ENCODE measurements at regions not wholly inside any gene's neighbourhood (a gene's known extent, or its start where the extent isn't known, plus 50 kb on each side); places are given as distances from the start of the nearest gene placed in this dataset.

GRCh38 chr18:54710900-54711281 lies 117.4 kb upstream of the RAB27B start:
- no peak overlapping the region for H3K4me3 ChIP-seq
- H3K36me3 ChIP-seq: no peaks in the 10 kb centered on the region
- H3K27me3 ChIP-seq: no peaks in the 10 kb centered on the region
- H3K9me3 ChIP-seq: no peaks in the 10 kb centered on the region
- no peak for DNase-seq

GRCh38 chr18:54712306-54712705 lies 116.0 kb upstream of the RAB27B start:
- H3K9me3 ChIP-seq: no peaks in the 10 kb centered on the region
- no peaks in the 10 kb centered on the region for H3K36me3 ChIP-seq
- peak; percentile 36 for DNase-seq
- no peaks in the 10 kb centered on the region for H3K27me3 ChIP-seq
- H3K4me3 ChIP-seq: no peak overlapping the region

GRCh38 chr18:54712758-54713157 lies 115.5 kb upstream of the RAB27B start:
- Histone ChIP-seq H3K27me3 (no peaks in the 10 kb centered on the region), H3K9me3 (no peaks in the 10 kb centered on the region), H3K4me3 (no peak overlapping the region), H3K36me3 (no peaks in the 10 kb centered on the region)
- no peak for DNase-seq

- DNase-seq: no peak
- no peak overlapping the region for H3K4me3 ChIP-seq
- no peaks in the 10 kb centered on the region for H3K9me3 ChIP-seq
- H3K36me3 ChIP-seq: no peaks in the 10 kb centered on the region
- no peaks in the 10 kb centered on the region for H3K27me3 ChIP-seq
These were observed 114.9 kb upstream of the RAB27B start for GRCh38 chr18:54713386-54713785.

- no peak overlapping the region for H3K4me3 ChIP-seq
- H3K27me3 ChIP-seq: no peaks in the 10 kb centered on the region
- H3K36me3 ChIP-seq: no peaks in the 10 kb centered on the region
- DNase-seq: no peak
- no peaks in the 10 kb centered on the region for H3K9me3 ChIP-seq
These were observed 113.4 kb upstream of the RAB27B start for GRCh38 chr18:54714851-54715250.

- H3K36me3 ChIP-seq: no peaks in the 10 kb centered on the region
- H3K9me3 ChIP-seq: no peaks in the 10 kb centered on the region
- no peak overlapping the region for H3K4me3 ChIP-seq
- DNase-seq: no peak
- no peaks in the 10 kb centered on the region for H3K27me3 ChIP-seq
These were observed 111.7 kb upstream of the RAB27B start for GRCh38 chr18:54716586-54716985.

GRCh38 chr18:54717673-54718407 lies 110.4 kb upstream of the RAB27B start:
- Histone ChIP-seq H3K4me3 (no peak overlapping the region), H3K36me3 (no peaks in the 10 kb centered on the region), H3K27me3 (no peaks in the 10 kb centered on the region), H3K9me3 (no peaks in the 10 kb centered on the region)
- no peak for DNase-seq

GRCh38 chr18:54718408-54718773 lies 109.9 kb upstream of the RAB27B start:
- Histone ChIP-seq H3K36me3 (no peaks in the 10 kb centered on the region), H3K4me3 (no peak overlapping the region), H3K27me3 (no peaks in the 10 kb centered on the region), H3K9me3 (no peaks in the 10 kb centered on the region)
- no peak for DNase-seq

- Histone ChIP-seq H3K36me3 (no peaks in the 10 kb centered on the region), H3K9me3 (no peaks in the 10 kb centered on the region), H3K4me3 (no peak overlapping the region), H3K27me3 (no peaks in the 10 kb centered on the region)
- no peak for DNase-seq
These were observed 107.7 kb upstream of the RAB27B start for GRCh38 chr18:54720620-54721019.

- Histone ChIP-seq H3K27me3 (no peaks in the 10 kb centered on the region), H3K36me3 (no peaks in the 10 kb centered on the region), H3K4me3 (no peak overlapping the region), H3K9me3 (no peaks in the 10 kb centered on the region)
- no peak for DNase-seq
These were observed 102.1 kb upstream of the RAB27B start for GRCh38 chr18:54726143-54726542.

GRCh38 chr18:54734059-54734458 lies 94.2 kb upstream of the RAB27B start:
- Histone ChIP-seq H3K27me3 (no peaks in the 10 kb centered on the region), H3K36me3 (no peaks in the 10 kb centered on the region), H3K4me3 (no peak overlapping the region), H3K9me3 (peaks cover 3% of the 10 kb centered on the region; the same call in 1 of the 2 replicates)
- DNase-seq: peak; percentile 60

- no peak for DNase-seq
- no peak overlapping the region for H3K4me3 ChIP-seq
- no peaks in the 10 kb centered on the region for H3K36me3 ChIP-seq
- peaks cover 3% of the 10 kb centered on the region; the same call in 1 of the 2 replicates for H3K9me3 ChIP-seq
- H3K27me3 ChIP-seq: no peaks in the 10 kb centered on the region
These were observed 91.3 kb upstream of the RAB27B start for GRCh38 chr18:54736981-54737380.

- no peak for DNase-seq
- no peaks in the 10 kb centered on the region for H3K36me3 ChIP-seq
- H3K4me3 ChIP-seq: no peak overlapping the region
- peaks cover 3% of the 10 kb centered on the region; the same call in 1 of the 2 replicates for H3K9me3 ChIP-seq
- no peaks in the 10 kb centered on the region for H3K27me3 ChIP-seq
These were observed 90.3 kb upstream of the RAB27B start for GRCh38 chr18:54737986-54738385.

- Histone ChIP-seq H3K36me3 (no peaks in the 10 kb centered on the region), H3K9me3 (peaks cover 3% of the 10 kb centered on the region; the same call in 1 of the 2 replicates), H3K27me3 (no peaks in the 10 kb centered on the region), H3K4me3 (no peak overlapping the region)
- no peak for DNase-seq
These were observed 88.8 kb upstream of the RAB27B start for GRCh38 chr18:54739476-54739875.

- no peak for DNase-seq
- Histone ChIP-seq H3K9me3 (peaks cover 3% of the 10 kb centered on the region; the same call in 1 of the 2 replicates), H3K36me3 (no peaks in the 10 kb centered on the region), H3K4me3 (no peak overlapping the region), H3K27me3 (no peaks in the 10 kb centered on the region)
These were observed 88.0 kb upstream of the RAB27B start for GRCh38 chr18:54740136-54740846.

GRCh38 chr18:54742120-54742519 lies 86.2 kb upstream of the RAB27B start:
- peaks cover 3% of the 10 kb centered on the region; the same call in 1 of the 2 replicates for H3K9me3 ChIP-seq
- no peak for DNase-seq
- H3K27me3 ChIP-seq: no peaks in the 10 kb centered on the region
- no peak overlapping the region for H3K4me3 ChIP-seq
- no peaks in the 10 kb centered on the region for H3K36me3 ChIP-seq

GRCh38 chr18:54742659-54743604 lies 85.3 kb upstream of the RAB27B start:
- DNase-seq: peak; percentile 93

More at GRCh38 chr18:54742659-54743604, 85.3 kb upstream of the RAB27B start:
- H3K4me3 ChIP-seq: no peak overlapping the region
- no peaks in the 10 kb centered on the region for H3K27me3 ChIP-seq
- no peaks in the 10 kb centered on the region for H3K36me3 ChIP-seq
- H3K9me3 ChIP-seq: peaks cover 2% of the 10 kb centered on the region; the same call in 1 of the 2 replicates
